ENCODE measurements at regions not wholly inside any gene's neighbourhood (a gene's known extent, or its start where the extent isn't known, plus 50 kb on each side); places are given as distances from the start of the nearest gene placed in this dataset.

- Histone ChIP-seq H3K27ac (no peak overlapping the region), H3K9me3 (no peaks in the 10 kb centered on the region), H3K4me1 (no peaks in the 10 kb centered on the region), H3K27me3 (no peaks in the 10 kb centered on the region), H3K36me3 (no peaks in the 10 kb centered on the region), H3K4me3 (no peak overlapping the region)
- TF ChIP-seq POLR2A (IDR thresholded peaks at IDR 0.05) = no peak
- TF ChIP-seq, protein P1, sequence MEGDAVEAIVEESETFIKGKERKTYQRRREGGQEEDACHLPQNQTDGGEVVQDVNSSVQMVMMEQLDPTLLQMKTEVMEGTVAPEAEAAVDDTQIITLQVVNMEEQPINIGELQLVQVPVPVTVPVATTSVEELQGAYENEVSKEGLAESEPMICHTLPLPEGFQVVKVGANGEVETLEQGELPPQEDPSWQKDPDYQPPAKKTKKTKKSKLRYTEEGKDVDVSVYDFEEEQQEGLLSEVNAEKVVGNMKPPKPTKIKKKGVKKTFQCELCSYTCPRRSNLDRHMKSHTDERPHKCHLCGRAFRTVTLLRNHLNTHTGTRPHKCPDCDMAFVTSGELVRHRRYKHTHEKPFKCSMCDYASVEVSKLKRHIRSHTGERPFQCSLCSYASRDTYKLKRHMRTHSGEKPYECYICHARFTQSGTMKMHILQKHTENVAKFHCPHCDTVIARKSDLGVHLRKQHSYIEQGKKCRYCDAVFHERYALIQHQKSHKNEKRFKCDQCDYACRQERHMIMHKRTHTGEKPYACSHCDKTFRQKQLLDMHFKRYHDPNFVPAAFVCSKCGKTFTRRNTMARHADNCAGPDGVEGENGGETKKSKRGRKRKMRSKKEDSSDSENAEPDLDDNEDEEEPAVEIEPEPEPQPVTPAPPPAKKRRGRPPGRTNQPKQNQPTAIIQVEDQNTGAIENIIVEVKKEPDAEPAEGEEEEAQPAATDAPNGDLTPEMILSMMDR (IDR thresholded peaks at IDR 0.05) = no peak
- DNase-seq = no peak
- intact Hi-C loops (cut with DNase I) = no loop called here
- no peak for ATAC-seq
- 24% methylated on average over 3 of the region's 3 CpGs for WGBS (ENCODE audit: insufficient coverage, low coverage, low lambda C conversion rate, missing lambda C conversion rate)
Observed at GRCh38 chr5:121246971-121247370, 604.7 kb upstream of the FTMT start.

DNA sequence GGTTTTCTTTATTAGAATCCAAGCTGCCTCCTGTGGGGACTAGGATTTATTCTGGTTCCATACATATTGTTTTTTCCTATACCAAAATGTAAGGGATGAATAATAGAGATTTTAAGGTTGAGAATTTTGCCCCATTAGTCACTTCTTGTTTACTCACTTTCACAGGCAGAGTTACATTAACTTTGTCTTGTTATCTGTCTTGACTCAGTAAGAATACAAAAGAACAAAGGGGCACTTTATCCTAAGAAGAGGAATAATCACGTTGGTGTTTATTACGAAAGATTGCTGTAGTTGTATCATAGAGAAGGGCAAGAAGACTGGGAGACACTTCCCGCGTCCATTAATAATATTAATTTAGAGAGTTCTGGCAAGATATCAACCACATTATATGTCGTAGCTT is 599.7 kb upstream of the FTMT start:
- Histone ChIP-seq H3K4me1 (no peaks in the 10 kb centered on the region), H3K4me3 (no peak overlapping the region), H3K36me3 (no peaks in the 10 kb centered on the region), H3K27ac (no peak overlapping the region), H3K9me3 (no peaks in the 10 kb centered on the region), H3K27me3 (no peaks in the 10 kb centered on the region)
- intact Hi-C loops (cut with DNase I) = no loop called here
- TF ChIP-seq, protein P1 (IDR thresholded peaks at IDR 0.05) = no peak
- no peak for DNase-seq
- WGBS (ENCODE audit: insufficient coverage, low coverage, low lambda C conversion rate, missing lambda C conversion rate) = 38% methylated on average over 5 of the region's 5 CpGs
- ATAC-seq = no peak

GRCh38 chr5:121257621-121258020 is 594.1 kb upstream of the FTMT start:
- Histone ChIP-seq H3K27me3 (no peaks in the 10 kb centered on the region), H3K4me3 (no peak overlapping the region), H3K36me3 (no peaks in the 10 kb centered on the region), H3K9me3 (no peaks in the 10 kb centered on the region), H3K27ac (no peak overlapping the region), H3K4me1 (no peaks in the 10 kb centered on the region)
- ATAC-seq (no peak), DNase-seq (no peak)
- intact Hi-C loops (cut with DNase I) = no loop called here
- TF ChIP-seq POLR2A (IDR thresholded peaks at IDR 0.05) = no peak
- TF ChIP-seq, protein P1 (IDR thresholded peaks at IDR 0.05) = no peak

- TF ChIP-seq, protein P1 (IDR thresholded peaks at IDR 0.05) = no peak
- no peak for TF ChIP-seq POLR2A (IDR thresholded peaks at IDR 0.05)
- no peaks in the 10 kb centered on the region for H3K27me3 ChIP-seq
- H3K4me1 ChIP-seq = no peaks in the 10 kb centered on the region
- no peaks in the 10 kb centered on the region for H3K9me3 ChIP-seq
- H3K27ac ChIP-seq = no peak overlapping the region
- intact Hi-C loops (cut with DNase I) = no loop called here
- H3K4me3 ChIP-seq = no peak overlapping the region
- 50% methylated on average over 3 of the region's 3 CpGs for WGBS (ENCODE audit: insufficient coverage, low coverage, low lambda C conversion rate, missing lambda C conversion rate)
- no peaks in the 10 kb centered on the region for H3K36me3 ChIP-seq
- peak in 1 of 4 donors; percentile 31 for ATAC-seq
- DNase-seq = no peak
Observed at GRCh38 chr5:121263456-121263855, 588.2 kb upstream of the FTMT start.

- TF ChIP-seq, protein P1 (IDR thresholded peaks at IDR 0.05) = no peak
- no peak for TF ChIP-seq POLR2A (IDR thresholded peaks at IDR 0.05)
- H3K36me3 ChIP-seq = no peaks in the 10 kb centered on the region
- 29% methylated on average over 3 of the region's 3 CpGs for WGBS (ENCODE audit: insufficient coverage, low coverage, low lambda C conversion rate, missing lambda C conversion rate)
Observed at GRCh38 chr5:121264605-121265004, 587.1 kb upstream of the FTMT start.

More at GRCh38 chr5:121264605-121265004, 587.1 kb upstream of the FTMT start:
- Histone ChIP-seq H3K4me3 (no peak overlapping the region), H3K27ac (no peak overlapping the region), H3K4me1 (no peaks in the 10 kb centered on the region), H3K27me3 (no peaks in the 10 kb centered on the region), H3K9me3 (no peaks in the 10 kb centered on the region)
- intact Hi-C loops (cut with DNase I) = no loop called here
- ATAC-seq (no peak), DNase-seq (no peak)
